SK-N-SH (cell line): ENCODE measurements at regions not wholly inside any gene's neighbourhood (a gene's known extent, or its start where the extent isn't known, plus 50 kb on each side); places are given as distances from the start of the nearest gene placed in this dataset.

ENCODE experiments used
- CTCF ChIP-seq: fragments of 200-600 bp; sonication (generic); IDR thresholded peaks from 2 replicates; pipeline ENCODE4 v1.6.1; 2017; ENCODE audit warnings: antibody characterized with exemption, mild to moderate bottlenecking, moderate library complexity
- MAX ChIP-seq: IDR thresholded peaks from 2 replicates; pipeline ENCODE4 v1.4.0; 2012; ENCODE audit warnings: low read depth
- RAD21 ChIP-seq: IDR thresholded peaks from 2 replicates; pipeline ENCODE4 v1.6.1; 2012; ENCODE audit warnings: mild to moderate bottlenecking, low read length
- TAF1 ChIP-seq: IDR thresholded peaks from 2 replicates; pipeline ENCODE4 v1.6.1; 2012; ENCODE audit warnings: low read depth, mild to moderate bottlenecking, low read length, moderate library complexity, borderline replicate concordance

DNA sequence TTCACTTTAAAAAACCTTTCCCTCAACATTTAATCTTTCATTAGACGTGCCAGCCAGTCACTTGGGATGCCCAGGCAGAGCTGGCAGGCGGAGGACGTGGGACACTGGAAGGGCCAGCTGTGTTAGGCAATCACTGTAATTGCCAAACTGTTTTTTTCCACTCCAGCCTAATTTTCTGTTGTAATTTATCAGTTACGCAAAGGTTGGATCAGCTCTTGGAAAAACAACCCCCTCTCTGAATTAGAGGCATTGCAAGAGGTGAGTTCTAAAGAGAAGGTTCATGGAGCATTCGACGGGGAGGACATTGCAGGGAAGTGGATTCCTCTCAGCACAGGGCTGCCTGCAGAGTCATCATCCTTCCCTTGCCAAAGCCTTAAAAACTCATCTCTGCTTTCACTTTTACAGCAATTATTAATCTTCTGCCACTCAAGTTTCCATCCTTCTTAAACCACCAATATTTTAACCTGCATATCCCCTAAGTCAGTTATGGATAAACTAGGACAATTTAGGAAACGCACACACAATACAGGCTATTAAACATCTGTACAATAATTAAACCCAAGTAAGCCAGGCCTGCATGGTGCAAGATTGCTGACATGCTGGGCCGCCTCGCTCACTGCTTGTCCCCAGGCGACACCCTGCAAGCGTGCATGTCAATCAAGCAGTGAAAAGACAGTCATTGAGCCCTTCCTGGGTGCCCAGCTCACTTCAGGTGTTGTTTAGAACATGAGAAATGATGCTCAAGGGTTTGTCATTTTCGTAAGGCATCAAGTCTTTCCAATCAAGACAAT is 272.3 kb upstream of the RNF32 start:
- TF ChIP-seq MAX (no peak), RAD21 (no peak), TAF1 (no peak), CTCF (no peak)
